HEK293 (cell line): ENCODE measurements at regions not wholly inside any gene's neighbourhood (a gene's known extent, or its start where the extent isn't known, plus 50 kb on each side); places are given as distances from the start of the nearest gene placed in this dataset.

Experiments used
- CTCF ChIA-PET: fragments of 350-600 bp; formaldehyde crosslinking; extraction: SDS; loops from one replicate; lab custom pipeline; 2021; ENCODE audit warnings: antibody characterized with exemption; lab: Yijun Ruan, JAX
- POLR2A ChIA-PET: fragments of 300-600 bp; formaldehyde crosslinking; extraction: SDS; loops from one replicate; lab custom pipeline; 2020; ENCODE audit warnings: antibody characterized with exemption, inconsistent platforms; lab: Yijun Ruan, JAX
- H3K27ac ChIP-seq: fragments of 200-500 bp; sonication (Bioruptor generic); 2 replicates; pipeline ENCODE4 v1.5.1; 2014; ENCODE audit warnings: low read depth, low read length, control low read depth, inconsistent platforms; ENCODE audit errors: extremely low read depth
- H3K36me3 ChIP-seq, 2 experiments: fragments of 200-500 bp in 1 of 2; sonication (Bioruptor generic) in 1 of 2; 1 replicate in 1 of 2; 2 replicates in 1 of 2; pipeline ENCODE4 v1.5.1; 2014 to 2017; ENCODE audit warnings: inconsistent platforms in 2 of 2, low read length in 2 of 2; ENCODE audit not compliant: control insufficient read depth in 2 of 2, insufficient read depth in 1 of 2
- H3K4me1 ChIP-seq: fragments of 200-500 bp; sonication (Bioruptor generic); 2 replicates; pipeline ENCODE4 v1.5.1; 2014; ENCODE audit warnings: mild to moderate bottlenecking, low read length, inconsistent platforms; ENCODE audit not compliant: control insufficient read depth, insufficient read depth
- H3K4me3 ChIP-seq: 2 replicates; pipeline ENCODE4 v1.5.1; 2011; ENCODE audit warnings: low read depth, mild to moderate bottlenecking, control low read depth, low read length, moderate library complexity
- H3K9me3 ChIP-seq: fragments of 200-500 bp; sonication (Bioruptor generic); 2 replicates; pipeline ENCODE4 v1.5.1; 2014; ENCODE audit warnings: low read depth, low read length, inconsistent platforms; ENCODE audit not compliant: control insufficient read depth, insufficient read depth
- BCL11A ChIP-seq: fragments of 450-650 bp; formaldehyde crosslinking; IDR thresholded peaks from 2 replicates; pipeline ENCODE4 v1.5.1; 2016; ENCODE audit warnings: low read depth, missing biosample characterization, missing genetic modification characterization
- HIC1 ChIP-seq: fragments of 450-650 bp; formaldehyde crosslinking; IDR thresholded peaks from 2 replicates; pipeline ENCODE4 v1.5.1; 2016; ENCODE audit warnings: missing biosample characterization, missing genetic modification characterization
- MYNN ChIP-seq: fragments of 450-650 bp; formaldehyde crosslinking; IDR thresholded peaks from 2 replicates; pipeline ENCODE4 v1.5.1; 2016; ENCODE audit warnings: missing biosample characterization, missing genetic modification characterization, borderline replicate concordance
- REPIN1 ChIP-seq: fragments of 450-650 bp; formaldehyde crosslinking; IDR thresholded peaks from 2 replicates; pipeline ENCODE4 v1.5.1; 2017; ENCODE audit warnings: missing biosample characterization, missing genetic modification characterization, low read depth
- SP2 ChIP-seq: fragments of 450-650 bp; formaldehyde crosslinking; IDR thresholded peaks from 2 replicates; pipeline ENCODE4 v1.5.1; 2016; ENCODE audit warnings: missing biosample characterization, missing genetic modification characterization
- TSHZ1 ChIP-seq: fragments of 450-650 bp; formaldehyde crosslinking; IDR thresholded peaks from 2 replicates; pipeline ENCODE4 v1.5.1; 2016; ENCODE audit warnings: missing biosample characterization, missing genetic modification characterization, borderline replicate concordance
- YY1 ChIP-seq: fragments of 450-650 bp; formaldehyde crosslinking; IDR thresholded peaks from 2 replicates; pipeline ENCODE4 v1.5.1; 2018; ENCODE audit warnings: missing biosample characterization, missing genetic modification characterization
- YY2 ChIP-seq: fragments of 450-650 bp; formaldehyde crosslinking; IDR thresholded peaks from 2 replicates; pipeline ENCODE4 v1.5.1; 2016; ENCODE audit warnings: missing biosample characterization, missing genetic modification characterization
- ZEB2 ChIP-seq: fragments of 450-650 bp; formaldehyde crosslinking; IDR thresholded peaks from 2 replicates; pipeline ENCODE4 v1.5.1; 2016; ENCODE audit warnings: missing biosample characterization, missing genetic modification characterization
- ZFP41 ChIP-seq: fragments of 450-650 bp; formaldehyde crosslinking; IDR thresholded peaks from 2 replicates; pipeline ENCODE4 v1.5.1; 2016; ENCODE audit warnings: missing biosample characterization, missing genetic modification characterization, borderline replicate concordance
- ZNF169 ChIP-seq: fragments of 450-650 bp; formaldehyde crosslinking; IDR thresholded peaks from 2 replicates; pipeline ENCODE4 v1.5.1; 2016; ENCODE audit warnings: missing biosample characterization, missing genetic modification characterization
- ZNF18 ChIP-seq: fragments of 450-650 bp; formaldehyde crosslinking; IDR thresholded peaks from 2 replicates; pipeline ENCODE4 v1.5.1; 2016; ENCODE audit warnings: missing biosample characterization, missing genetic modification characterization
- ZNF354C ChIP-seq: fragments of 450-650 bp; formaldehyde crosslinking; IDR thresholded peaks from 2 replicates; pipeline ENCODE4 v1.5.1; 2016; ENCODE audit warnings: missing biosample characterization, missing genetic modification characterization, low read depth, borderline replicate concordance
- ZNF37A ChIP-seq: fragments of 450-650 bp; IDR thresholded peaks from 2 replicates; pipeline ENCODE4 v1.5.1; 2018; ENCODE audit warnings: missing biosample characterization, missing genetic modification characterization
- ZNF48 ChIP-seq: fragments of 450-650 bp; formaldehyde crosslinking; IDR thresholded peaks from 2 replicates; pipeline ENCODE4 v1.5.1; 2016; ENCODE audit warnings: missing biosample characterization, missing genetic modification characterization
- ZNF513 ChIP-seq: fragments of 450-650 bp; IDR thresholded peaks from 2 replicates; pipeline ENCODE4 v1.5.1; 2018; ENCODE audit warnings: missing biosample characterization, missing genetic modification characterization
- ZNF521 ChIP-seq: fragments of 450-650 bp; formaldehyde crosslinking; IDR thresholded peaks from 2 replicates; pipeline ENCODE4 v1.5.1; 2017; ENCODE audit warnings: missing biosample characterization, mild to moderate bottlenecking, missing genetic modification characterization
- ZNF670 ChIP-seq: fragments of 450-650 bp; formaldehyde crosslinking; IDR thresholded peaks from 2 replicates; pipeline ENCODE4 v1.5.1; 2016; ENCODE audit warnings: missing biosample characterization, missing genetic modification characterization, low read depth
- ZNF747 ChIP-seq: fragments of 450-650 bp; formaldehyde crosslinking; IDR thresholded peaks from 2 replicates; pipeline ENCODE4 v1.5.1; 2016; ENCODE audit warnings: missing biosample characterization, missing genetic modification characterization
- ZNF768 ChIP-seq: fragments of 450-650 bp; formaldehyde crosslinking; IDR thresholded peaks from 2 replicates; pipeline ENCODE4 v1.5.1; 2018; ENCODE audit warnings: missing biosample characterization, mild to moderate bottlenecking, missing genetic modification characterization
- ZNF792 ChIP-seq: fragments of 450-650 bp; formaldehyde crosslinking; IDR thresholded peaks from 2 replicates; pipeline ENCODE4 v1.5.1; 2016; ENCODE audit warnings: missing biosample characterization, missing genetic modification characterization

GRCh38 chr7:145464287-145464686 lies 628.4 kb upstream of the TPK1 start:
- H3K9me3 ChIP-seq = no peaks in the 10 kb centered on the region
- TF ChIP-seq ZNF18 (no peak), ZNF747 (tag by site-specific recombination) (no peak), YY1 (no peak), ZNF670 (tag by site-specific recombination) (no peak), ZNF37A (tag by site-specific recombination) (no peak)
- POLR2A ChIA-PET = no interaction called here
- H3K4me1 ChIP-seq = no peaks in the 10 kb centered on the region
- no peak overlapping the region for H3K4me3 ChIP-seq
- H3K27ac ChIP-seq = no peak overlapping the region
- CTCF ChIA-PET = no interaction called here
- no peaks in the 10 kb centered on the region for H3K36me3 ChIP-seq

GRCh38 chr7:145462463-145462862 lies 626.6 kb upstream of the TPK1 start:
- no peaks in the 10 kb centered on the region for H3K9me3 ChIP-seq

GRCh38 chr7:145434811-145435210 lies 599.0 kb upstream of the TPK1 start:
- Histone ChIP-seq H3K4me1 (no peaks in the 10 kb centered on the region), H3K4me3 (no peak overlapping the region), H3K9me3 (no peaks in the 10 kb centered on the region), H3K36me3 (no peaks in the 10 kb centered on the region), H3K27ac (no peak overlapping the region)
- TF ChIP-seq YY2 (tag by site-specific recombination) (no peak), TSHZ1 (tag by site-specific recombination) (no peak), HIC1 (tag by site-specific recombination) (no peak), MYNN (no peak)
- ChIA-PET CTCF (no interaction called here), POLR2A (no interaction called here)

More at GRCh38 chr7:145462463-145462862, 626.6 kb upstream of the TPK1 start:
- Histone ChIP-seq H3K36me3 (no peaks in the 10 kb centered on the region), H3K4me1 (no peaks in the 10 kb centered on the region), H3K27ac (no peak overlapping the region), H3K4me3 (no peak overlapping the region)
- ChIA-PET CTCF (no interaction called here), POLR2A (no interaction called here)
- TF ChIP-seq ZNF48 (tag by site-specific recombination) (no peak), ZNF768 (tag by site-specific recombination) (no peak), ZNF513 (tag by site-specific recombination) (no peak), SP2 (no peak), ZFP41 (tag by site-specific recombination) (no peak), ZEB2 (tag by site-specific recombination) (no peak), REPIN1 (tag by site-specific recombination) (no peak), ZNF354C (tag by site-specific recombination) (no peak), YY2 (tag by site-specific recombination) (no peak), ZNF169 (tag by site-specific recombination) (no peak), ZNF747 (tag by site-specific recombination) (no peak), ZNF521 (tag by site-specific recombination) (no peak), ZNF792 (tag by site-specific recombination) (no peak), BCL11A (tag by site-specific recombination) (no peak)
